GM18861 (cell line): ENCODE measurements at regions not wholly inside any gene's neighbourhood (a gene's known extent, or its start where the extent isn't known, plus 50 kb on each side); places are given as distances from the start of the nearest gene placed in this dataset.

Experiments used
- ATAC-seq: cut with Tn5 transposase; IDR thresholded peaks from one replicate; pipeline ENCODE4 v1.9.1; 2021; ENCODE audit not compliant: unreplicated experiment

DNA sequence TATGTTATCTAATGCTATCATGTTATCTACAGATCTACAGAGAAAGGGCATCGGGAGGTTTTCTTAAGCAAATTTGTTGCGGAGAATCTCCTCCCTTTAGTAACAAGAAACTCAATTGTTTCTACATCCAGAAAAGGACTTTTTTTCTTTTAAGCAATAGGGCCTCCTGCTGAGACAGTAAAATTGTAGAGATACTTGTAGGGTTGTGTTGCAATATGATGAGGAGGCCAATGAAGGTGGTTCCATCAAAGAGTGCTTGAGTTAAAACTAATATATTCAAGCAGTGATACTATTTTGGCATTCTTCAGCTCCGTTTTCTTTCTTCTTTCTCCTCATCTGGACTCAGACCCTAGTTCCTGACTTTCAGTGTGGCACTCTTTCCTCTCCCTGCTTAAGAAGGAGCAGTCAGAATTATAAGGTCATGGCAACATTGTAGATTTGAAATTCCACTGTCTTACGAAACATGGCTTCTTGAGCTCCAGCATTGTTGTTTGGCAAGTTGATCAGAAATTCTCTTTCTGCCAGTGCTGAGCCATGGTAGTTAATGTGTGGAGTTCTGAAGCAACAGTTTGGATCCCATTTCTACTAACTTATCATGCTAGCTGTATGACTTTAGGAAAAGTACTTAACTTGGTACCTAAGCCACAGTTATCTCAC, 202.0 kb upstream of the SLC14A2 start:
- ATAC-seq, result no peak

DNA sequence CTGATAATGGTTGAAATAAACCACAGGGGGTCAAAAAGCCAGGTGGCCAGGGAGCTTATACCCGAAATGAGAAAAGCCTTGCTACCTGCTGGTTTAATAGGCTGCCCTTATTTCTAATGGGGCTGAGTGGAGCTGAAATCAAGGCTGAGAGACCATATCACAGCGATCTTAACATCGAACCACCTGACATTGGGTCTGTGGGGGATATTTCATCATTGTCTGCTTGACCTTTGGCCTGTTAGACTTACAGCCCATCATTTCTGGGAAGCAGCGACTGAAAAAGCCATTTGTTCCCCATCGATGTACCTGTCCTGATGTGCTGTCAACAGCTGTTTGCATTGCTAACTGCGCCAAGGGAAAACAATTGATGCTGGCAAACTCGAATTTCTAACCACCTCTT, 199.7 kb upstream of the SLC14A2 start:
- no peak for ATAC-seq

GRCh38 chr18:45416168-45416567, 199.1 kb upstream of the SLC14A2 start:
- no peak for ATAC-seq

DNA sequence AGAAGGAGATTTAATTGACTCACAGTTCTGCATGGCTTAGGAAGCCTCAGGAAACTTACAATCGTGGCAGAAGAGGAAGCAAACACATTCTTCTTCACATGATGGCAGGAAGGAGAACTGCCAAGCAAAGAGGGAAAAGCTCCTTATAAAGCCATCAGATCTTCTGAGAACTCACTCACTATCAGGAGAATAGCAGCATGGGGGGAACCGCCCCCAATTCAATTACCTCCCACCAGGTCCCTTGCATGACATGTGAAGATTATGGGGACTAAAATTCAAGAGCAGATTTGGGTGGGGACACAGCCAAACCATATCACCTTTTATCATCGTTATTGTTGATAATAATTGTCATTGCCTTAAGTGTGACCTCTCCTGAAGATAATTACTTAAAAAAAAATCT, 197.9 kb upstream of the SLC14A2 start:
- no peak for ATAC-seq

DNA sequence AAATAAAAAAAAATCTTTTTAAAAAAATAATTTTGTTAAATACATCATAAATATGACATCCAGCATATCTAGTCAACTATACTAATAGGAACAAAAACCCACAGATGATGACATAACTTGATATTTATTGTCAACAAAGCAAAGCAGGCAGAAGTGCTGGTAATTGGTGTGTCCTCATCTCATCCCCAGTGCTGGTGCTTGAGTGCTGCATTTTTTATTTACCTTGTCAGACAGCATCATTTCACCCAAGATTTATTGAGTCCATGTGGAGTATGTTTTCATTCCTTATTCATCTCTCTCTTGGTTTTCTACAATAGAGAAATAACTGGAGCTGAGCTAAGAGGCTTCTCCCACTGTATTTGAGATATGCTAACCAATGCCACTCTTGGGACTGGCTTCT, 191.6 kb upstream of the SLC14A2 start:
- ATAC-seq, result no peak

GRCh38 chr18:45430041-45430440, 185.2 kb upstream of the SLC14A2 start:
- ATAC-seq, result no peak

GRCh38 chr18:45435810-45436209, 179.5 kb upstream of the SLC14A2 start:
- ATAC-seq, result no peak

- no peak for ATAC-seq
Observed at GRCh38 chr18:45437366-45437765, 177.9 kb upstream of the SLC14A2 start.

DNA sequence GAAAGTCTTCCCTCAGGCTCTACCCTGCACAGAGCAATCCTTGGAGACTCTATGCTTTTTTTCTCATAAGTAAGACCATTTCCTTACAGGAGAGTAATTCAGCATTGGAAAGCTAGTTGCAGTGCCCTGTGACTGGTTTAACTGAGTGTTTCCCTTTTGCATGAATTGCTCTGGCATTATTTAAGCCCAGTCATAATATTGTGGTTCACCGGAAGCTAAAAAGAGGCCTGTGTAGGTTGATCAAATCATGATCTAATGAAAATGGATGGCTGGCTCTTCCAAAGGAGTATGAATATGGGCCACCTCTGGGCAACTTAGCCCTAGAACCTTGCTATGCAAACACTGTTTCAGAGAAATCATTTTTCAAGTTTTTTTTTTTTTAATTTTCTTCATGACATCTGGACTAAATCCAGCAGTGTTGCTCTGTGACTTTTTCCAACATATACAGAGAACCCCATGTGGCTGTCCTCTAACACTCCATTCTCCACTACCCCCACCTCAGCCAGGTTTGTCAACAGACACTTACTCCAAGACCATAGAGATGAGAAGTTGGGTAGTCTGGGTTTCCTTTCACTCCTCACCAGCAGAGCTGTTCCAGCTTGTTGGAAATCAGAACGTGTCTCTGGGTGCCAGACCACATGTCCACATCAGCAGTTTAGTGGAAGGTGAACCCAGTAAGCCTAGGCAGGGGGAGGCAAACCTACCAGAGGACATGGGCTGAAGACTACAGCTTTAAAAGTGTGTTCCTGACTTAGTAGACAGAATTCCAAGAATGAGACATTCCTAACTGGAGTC, 175.2 kb upstream of the SLC14A2 start:
- no peak for ATAC-seq

GRCh38 chr18:45441110-45441847, 174.0 kb upstream of the SLC14A2 start:
- no peak for ATAC-seq

- no peak for ATAC-seq
Observed at GRCh38 chr18:45444040-45444439, 171.2 kb upstream of the SLC14A2 start.

- no peak for ATAC-seq
Observed at GRCh38 chr18:45447355-45448265, 167.7 kb upstream of the SLC14A2 start.

GRCh38 chr18:45448871-45449270, 166.4 kb upstream of the SLC14A2 start:
- no peak for ATAC-seq

GRCh38 chr18:45449418-45450227, 165.7 kb upstream of the SLC14A2 start:
- no peak for ATAC-seq

DNA sequence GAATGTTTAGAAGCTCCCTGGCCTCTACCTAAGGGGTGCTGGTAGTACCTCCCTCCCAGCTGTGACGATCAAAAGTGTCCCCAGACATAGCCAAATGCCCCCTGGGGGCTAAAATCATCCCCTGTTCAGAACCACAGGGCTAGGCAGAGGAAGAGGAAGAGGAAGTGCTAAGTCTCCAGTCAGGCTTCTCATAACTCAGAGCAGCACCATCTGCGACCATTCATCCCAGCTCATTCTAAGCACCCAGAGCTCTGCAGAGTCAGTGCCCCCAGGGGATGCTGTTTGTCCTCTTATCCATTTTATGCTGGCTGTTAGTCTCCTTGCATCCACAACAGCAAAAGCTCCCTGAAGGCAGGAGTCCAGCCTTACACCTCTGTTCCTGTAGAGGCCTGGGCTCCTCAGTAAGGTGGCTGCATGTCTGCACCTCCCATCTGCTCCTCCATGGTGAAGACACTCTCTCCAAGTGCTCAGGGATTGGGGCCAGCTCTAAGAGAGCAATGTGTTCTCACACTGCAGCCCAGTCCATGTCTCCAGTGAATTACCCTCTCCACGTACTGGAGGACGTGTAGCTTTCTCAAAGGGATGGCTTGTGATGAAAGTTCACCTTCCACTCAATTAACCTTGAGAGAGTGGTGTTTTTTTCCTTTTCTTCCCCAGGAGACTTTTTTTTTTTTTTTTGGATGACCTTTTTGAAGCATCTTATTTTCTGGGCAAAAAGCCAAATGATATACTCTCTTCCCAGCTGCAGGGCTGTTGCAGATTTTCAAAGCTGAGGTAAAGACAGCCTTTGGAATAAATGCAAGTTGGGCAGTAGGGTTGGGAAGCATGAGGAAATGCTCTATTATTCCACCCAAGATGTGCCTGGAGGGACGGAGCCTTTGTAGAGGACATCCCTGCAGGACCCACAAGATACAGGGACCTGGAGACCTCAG, 158.9 kb upstream of the SLC14A2 start:
- ATAC-seq, result no peak

DNA sequence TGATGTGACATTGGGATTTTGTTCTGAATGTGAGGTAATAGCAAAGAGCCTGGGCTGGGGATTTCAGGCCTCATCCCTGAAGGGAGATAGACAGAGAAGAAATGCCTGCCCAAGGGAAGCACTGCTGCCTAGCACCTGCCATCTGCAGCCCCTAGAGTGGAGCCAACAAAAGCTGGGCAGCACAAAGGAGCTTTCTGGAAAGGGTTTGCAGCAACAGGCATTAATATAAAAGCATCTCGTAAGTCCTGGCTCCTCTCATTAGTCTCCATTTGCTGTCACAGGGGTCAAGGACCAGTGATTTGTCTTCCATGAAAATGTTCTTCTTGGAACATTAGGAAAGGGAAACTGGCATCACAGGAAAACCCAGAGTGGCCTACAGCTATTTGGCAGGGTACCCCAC, 157.2 kb upstream of the SLC14A2 start:
- no peak for ATAC-seq

DNA sequence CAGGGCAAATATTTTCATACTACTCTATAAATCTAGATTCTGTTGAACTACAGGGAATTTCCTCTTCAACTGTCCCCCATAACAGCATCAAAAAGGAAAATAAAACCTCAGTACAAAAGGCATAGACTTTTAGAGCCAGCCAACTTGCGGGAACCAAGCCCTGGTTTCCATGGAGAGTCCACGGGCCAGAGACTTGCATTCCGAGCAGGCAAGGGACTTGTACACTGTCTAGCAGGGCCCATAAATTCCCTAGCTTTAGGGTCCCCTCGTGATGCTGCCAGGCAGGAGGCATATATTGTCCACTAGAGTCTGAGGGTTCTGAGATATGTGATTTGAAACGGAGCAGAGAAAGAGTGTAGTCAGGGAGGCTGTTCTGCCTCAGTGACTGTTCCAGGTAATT, 153.1 kb upstream of the SLC14A2 start:
- ATAC-seq, result no peak

DNA sequence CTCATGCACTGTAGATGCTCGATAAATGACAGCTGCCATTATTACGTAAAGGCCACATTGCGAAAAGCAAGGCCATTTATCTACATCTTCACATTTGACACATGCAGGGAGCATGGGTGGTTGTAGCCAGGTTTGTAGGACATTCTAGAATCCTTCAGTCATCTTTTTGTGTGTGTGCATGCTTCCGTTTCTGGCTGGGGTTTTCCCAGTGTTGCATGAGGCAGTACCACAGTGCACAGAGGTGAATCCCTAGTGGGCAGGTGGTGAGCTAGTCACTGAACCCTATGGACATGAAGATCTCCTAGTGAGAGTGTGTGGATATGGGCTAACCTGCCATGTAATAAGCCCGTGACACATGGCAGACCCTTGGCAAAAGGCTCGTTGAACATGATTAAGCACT, 151.8 kb upstream of the SLC14A2 start:
- no peak for ATAC-seq

- ATAC-seq, result no peak
Observed at GRCh38 chr18:45464619-45465018, 150.7 kb upstream of the SLC14A2 start.
